Liver (tissue), 8 donors: ENCODE measurements at regions not wholly inside any gene's neighbourhood (a gene's known extent, or its start where the extent isn't known, plus 50 kb on each side); places are given as distances from the start of the nearest gene placed in this dataset.
A peak's percentile ranks its signal among the peaks of the same experiment; 100 is the strongest.

Experiments used
- DNase-seq: peaks from one replicate; pipeline ENCODE4 v3.0.0-alpha.2; 2017; ENCODE audit warnings: low spot score
- H3K27ac ChIP-seq, 2 donors: one replicate each; pipeline ENCODE4 v1.7.0; 2013; ENCODE audit warnings: inconsistent platforms in 2 of 2, low read length in 2 of 2, control low read depth in 1 of 2, low read depth in 1 of 2, mild to moderate bottlenecking in 1 of 2
- H3K27me3 ChIP-seq, 4 donors: one replicate each; pipeline versions ENCODE4 v1.6.1 to v1.7.0; 2013; ENCODE audit warnings: low read length in 3 of 4, inconsistent platforms in 1 of 4, mild to moderate bottlenecking in 1 of 4, moderate library complexity in 1 of 4; ENCODE audit not compliant: control insufficient read depth in 4 of 4, insufficient read depth in 4 of 4
- H3K36me3 ChIP-seq, 4 donors: one replicate each; pipeline versions ENCODE4 v1.6.1 to v1.7.0; 2013; ENCODE audit warnings: low read length in 3 of 4, mild to moderate bottlenecking in 3 of 4, low read depth in 1 of 4, moderate library complexity in 1 of 4; ENCODE audit not compliant: control insufficient read depth in 4 of 4, insufficient read depth in 3 of 4
- H3K4me1 ChIP-seq, 4 donors: one replicate each; pipeline versions ENCODE4 v1.6.1 to v1.7.0; 2013; ENCODE audit warnings: low read length in 3 of 4, mild to moderate bottlenecking in 3 of 4, moderate library complexity in 1 of 4; ENCODE audit not compliant: control insufficient read depth in 4 of 4, insufficient read depth in 4 of 4
- H3K4me3 ChIP-seq, 3 donors: one replicate each; pipeline versions ENCODE4 v1.6.1 to v1.7.0; 2013; ENCODE audit warnings: low read length in 3 of 3, control low read depth in 1 of 3, low read depth in 1 of 3, mild to moderate bottlenecking in 1 of 3
- H3K9ac ChIP-seq, 2 donors: one replicate each; pipeline ENCODE4 v1.7.0; 2013; ENCODE audit warnings: low read length in 2 of 2, mild to moderate bottlenecking in 2 of 2, moderate library complexity in 2 of 2, control low read depth in 1 of 2, low read depth in 1 of 2
- H3K9me3 ChIP-seq, 4 donors: one replicate each; pipeline versions ENCODE4 v1.6.1 to v1.7.0; 2013; ENCODE audit warnings: low read length in 3 of 4; ENCODE audit not compliant: control insufficient read depth in 4 of 4
- EGR1 ChIP-seq, 2 donors: IDR thresholded peaks; 2 replicates each; pipeline ENCODE4 v1.6.1; 2016 to 2018; ENCODE audit warnings: antibody characterized with exemption in 2 of 2, low read depth in 2 of 2
- FOXA1 ChIP-seq: IDR thresholded peaks from 2 replicates; pipeline ENCODE4 v1.6.1; 2016; ENCODE audit warnings: antibody characterized with exemption
- FOXA2 ChIP-seq: IDR thresholded peaks from 2 replicates; pipeline ENCODE4 v1.6.1; 2016; ENCODE audit warnings: antibody characterized with exemption
- GABPA ChIP-seq, 2 donors: IDR thresholded peaks in 1 of 2; conservative IDR thresholded peaks in 1 of 2; 2 replicates each; pipeline ENCODE4 v1.6.1; 2016; ENCODE audit warnings: antibody characterized with exemption in 2 of 2, mild to moderate bottlenecking in 1 of 2, moderate library complexity in 1 of 2
- HNF4G ChIP-seq: IDR thresholded peaks from 2 replicates; pipeline ENCODE4 v1.6.1; 2016; ENCODE audit warnings: antibody characterized with exemption
- JUND ChIP-seq, 2 donors: IDR thresholded peaks; 2 replicates each; pipeline ENCODE4 v1.6.1; 2016; ENCODE audit warnings: antibody characterized with exemption in 2 of 2
- MAX ChIP-seq: IDR thresholded peaks from 2 replicates; pipeline ENCODE4 v1.6.1; 2016; ENCODE audit warnings: antibody characterized with exemption
- NR2F2 ChIP-seq: IDR thresholded peaks from 2 replicates; pipeline ENCODE4 v1.6.1; 2016; ENCODE audit warnings: antibody characterized with exemption
- RAD21 ChIP-seq, 2 donors: IDR thresholded peaks; 2 replicates each; pipeline ENCODE4 v1.6.1; 2016; ENCODE audit warnings: antibody characterized with exemption in 2 of 2, mild to moderate bottlenecking in 2 of 2
- RXRA ChIP-seq, 2 donors: IDR thresholded peaks; 2 replicates each; pipeline ENCODE4 v1.6.1; 2017 to 2018; ENCODE audit warnings: antibody characterized with exemption in 2 of 2, mild to moderate bottlenecking in 1 of 2
- SP1 ChIP-seq: IDR thresholded peaks from 2 replicates; pipeline ENCODE4 v1.6.1; 2018; ENCODE audit warnings: antibody characterized with exemption, mild to moderate bottlenecking
- TAF1 ChIP-seq: conservative IDR thresholded peaks from 2 replicates; pipeline ENCODE4 v1.6.1; 2016; ENCODE audit warnings: antibody characterized with exemption, mild to moderate bottlenecking
- YY1 ChIP-seq: IDR thresholded peaks from 2 replicates; pipeline ENCODE4 v1.6.1; 2016; ENCODE audit warnings: antibody characterized with exemption, mild to moderate bottlenecking
- ZBTB33 ChIP-seq: IDR thresholded peaks from 2 replicates; pipeline ENCODE4 v1.6.1; 2016; ENCODE audit warnings: antibody characterized with exemption
- WGBS: extraction: QIAGEN DNeasy Blood & Tissue Kit; methylation state at CpG from one replicate; pipeline ENCODE4 v1.1.7; 2013; 5-methylcytosine and 5-hydroxymethylcytosine counted together
- TF ChIP-seq, protein P1 (sequence below): fragments of 150-350 bp; IDR thresholded peaks from 2 replicates; pipeline ENCODE4 v1.5.1; 2017; ENCODE audit warnings: improper control_type of control experiment, low read depth, low read length; ENCODE audit not compliant: missing input control
- TF ChIP-seq, protein P2 (sequence below): IDR thresholded peaks from 2 replicates; pipeline ENCODE4 v1.6.1; 2016; ENCODE audit warnings: antibody characterized with exemption, mild to moderate bottlenecking
- TF ChIP-seq, protein P3 (sequence below): IDR thresholded peaks from 2 replicates; pipeline ENCODE4 v1.6.1; 2016; ENCODE audit warnings: antibody characterized with exemption
- donor health status: healthy.
- donor health status: healthy.
- donor health status: healthy.
- donor health status: healthy.
- donor health status: healthy.

- H3K9ac ChIP-seq = no peak overlapping the region
- peaks cover 4 to 28% (median 17%) of the 10 kb centered on the region in 4 donors for H3K4me1 ChIP-seq
- H3K4me3 ChIP-seq = no peak overlapping the region
- TF ChIP-seq MAX = no peak
- no peak for TF ChIP-seq TAF1
- TF ChIP-seq RXRA (IDR thresholded peaks at IDR 0.05) = no peak
- no peak for TF ChIP-seq RAD21 (IDR thresholded peaks at IDR 0.05)
- TF ChIP-seq FOXA2 = no peak
- no peak for TF ChIP-seq SP1
- no peak for TF ChIP-seq HNF4G
- TF ChIP-seq, protein P1, sequence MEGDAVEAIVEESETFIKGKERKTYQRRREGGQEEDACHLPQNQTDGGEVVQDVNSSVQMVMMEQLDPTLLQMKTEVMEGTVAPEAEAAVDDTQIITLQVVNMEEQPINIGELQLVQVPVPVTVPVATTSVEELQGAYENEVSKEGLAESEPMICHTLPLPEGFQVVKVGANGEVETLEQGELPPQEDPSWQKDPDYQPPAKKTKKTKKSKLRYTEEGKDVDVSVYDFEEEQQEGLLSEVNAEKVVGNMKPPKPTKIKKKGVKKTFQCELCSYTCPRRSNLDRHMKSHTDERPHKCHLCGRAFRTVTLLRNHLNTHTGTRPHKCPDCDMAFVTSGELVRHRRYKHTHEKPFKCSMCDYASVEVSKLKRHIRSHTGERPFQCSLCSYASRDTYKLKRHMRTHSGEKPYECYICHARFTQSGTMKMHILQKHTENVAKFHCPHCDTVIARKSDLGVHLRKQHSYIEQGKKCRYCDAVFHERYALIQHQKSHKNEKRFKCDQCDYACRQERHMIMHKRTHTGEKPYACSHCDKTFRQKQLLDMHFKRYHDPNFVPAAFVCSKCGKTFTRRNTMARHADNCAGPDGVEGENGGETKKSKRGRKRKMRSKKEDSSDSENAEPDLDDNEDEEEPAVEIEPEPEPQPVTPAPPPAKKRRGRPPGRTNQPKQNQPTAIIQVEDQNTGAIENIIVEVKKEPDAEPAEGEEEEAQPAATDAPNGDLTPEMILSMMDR = no peak
- TF ChIP-seq FOXA1 = no peak
- TF ChIP-seq, protein P2, sequence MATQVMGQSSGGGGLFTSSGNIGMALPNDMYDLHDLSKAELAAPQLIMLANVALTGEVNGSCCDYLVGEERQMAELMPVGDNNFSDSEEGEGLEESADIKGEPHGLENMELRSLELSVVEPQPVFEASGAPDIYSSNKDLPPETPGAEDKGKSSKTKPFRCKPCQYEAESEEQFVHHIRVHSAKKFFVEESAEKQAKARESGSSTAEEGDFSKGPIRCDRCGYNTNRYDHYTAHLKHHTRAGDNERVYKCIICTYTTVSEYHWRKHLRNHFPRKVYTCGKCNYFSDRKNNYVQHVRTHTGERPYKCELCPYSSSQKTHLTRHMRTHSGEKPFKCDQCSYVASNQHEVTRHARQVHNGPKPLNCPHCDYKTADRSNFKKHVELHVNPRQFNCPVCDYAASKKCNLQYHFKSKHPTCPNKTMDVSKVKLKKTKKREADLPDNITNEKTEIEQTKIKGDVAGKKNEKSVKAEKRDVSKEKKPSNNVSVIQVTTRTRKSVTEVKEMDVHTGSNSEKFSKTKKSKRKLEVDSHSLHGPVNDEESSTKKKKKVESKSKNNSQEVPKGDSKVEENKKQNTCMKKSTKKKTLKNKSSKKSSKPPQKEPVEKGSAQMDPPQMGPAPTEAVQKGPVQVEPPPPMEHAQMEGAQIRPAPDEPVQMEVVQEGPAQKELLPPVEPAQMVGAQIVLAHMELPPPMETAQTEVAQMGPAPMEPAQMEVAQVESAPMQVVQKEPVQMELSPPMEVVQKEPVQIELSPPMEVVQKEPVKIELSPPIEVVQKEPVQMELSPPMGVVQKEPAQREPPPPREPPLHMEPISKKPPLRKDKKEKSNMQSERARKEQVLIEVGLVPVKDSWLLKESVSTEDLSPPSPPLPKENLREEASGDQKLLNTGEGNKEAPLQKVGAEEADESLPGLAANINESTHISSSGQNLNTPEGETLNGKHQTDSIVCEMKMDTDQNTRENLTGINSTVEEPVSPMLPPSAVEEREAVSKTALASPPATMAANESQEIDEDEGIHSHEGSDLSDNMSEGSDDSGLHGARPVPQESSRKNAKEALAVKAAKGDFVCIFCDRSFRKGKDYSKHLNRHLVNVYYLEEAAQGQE = no peak
- TF ChIP-seq ZBTB33 = no peak
- TF ChIP-seq EGR1 (IDR thresholded peaks at IDR 0.05; ENCODE audit: low read depth in 2 of 2) = no peak
- no peak for TF ChIP-seq GABPA (IDR thresholded peaks at IDR 0.05 in 1 of 2, conservative IDR thresholded peaks at IDR 0.05 in 1 of 2)
- no peak for TF ChIP-seq NR2F2
- TF ChIP-seq, protein P3, sequence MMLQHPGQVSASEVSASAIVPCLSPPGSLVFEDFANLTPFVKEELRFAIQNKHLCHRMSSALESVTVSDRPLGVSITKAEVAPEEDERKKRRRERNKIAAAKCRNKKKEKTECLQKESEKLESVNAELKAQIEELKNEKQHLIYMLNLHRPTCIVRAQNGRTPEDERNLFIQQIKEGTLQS = no peak
- no peak for TF ChIP-seq JUND (IDR thresholded peaks at IDR 0.05)
- no peak for TF ChIP-seq YY1
- 94% methylated on average over 1 of the region's 1 CpG for WGBS
- H3K27me3 ChIP-seq = no peaks in the 10 kb centered on the region
- no peaks in the 10 kb centered on the region for H3K9me3 ChIP-seq
- no peak overlapping the region for H3K27ac ChIP-seq
- no peaks in the 10 kb centered on the region for H3K36me3 ChIP-seq
- no peak for DNase-seq
Measured at GRCh38 chr10:63772491-63772890, 251.3 kb downstream of the REEP3 start.

GRCh38 chr10:63773106-63773505, 251.9 kb downstream of the REEP3 start:
- peak overlapping the region; percentile 19 to 63 for H3K27ac ChIP-seq

More at GRCh38 chr10:63773106-63773505, 251.9 kb downstream of the REEP3 start:
- peaks cover 4 to 25% (median 15%) of the 10 kb centered on the region in 4 donors for H3K4me1 ChIP-seq
- H3K27me3 ChIP-seq = no peaks in the 10 kb centered on the region
- no peak overlapping the region for H3K9ac ChIP-seq
- WGBS = 29% methylated on average over 1 of the region's 1 CpG
- H3K9me3 ChIP-seq = no peaks in the 10 kb centered on the region
- H3K4me3 ChIP-seq = no peak overlapping the region
- DNase-seq = no peak
- H3K36me3 ChIP-seq = no peaks in the 10 kb centered on the region
- TF ChIP-seq EGR1 (IDR thresholded peaks at IDR 0.05; ENCODE audit: low read depth in 2 of 2) (no peak), SP1 (no peak)
